SU-DHL-6 (cell line): ENCODE measurements at regions not wholly inside any gene's neighbourhood (a gene's known extent, or its start where the extent isn't known, plus 50 kb on each side); places are given as distances from the start of the nearest gene placed in this dataset.
"Not testable (repeated sequence)": the region's sequence is repeated elsewhere in the genome, so short reads cannot be mapped to it uniquely, and the experiment has no call there.

Experiments
- H2AFZ ChIP-seq: fragments of 200-600 bp; sonication (generic); 2 replicates; pipeline ENCODE4 v1.6.1; 2014; ENCODE audit warnings: low read depth, mild to moderate bottlenecking, moderate library complexity, mixed read lengths, antibody characterized with exemption, low read length; ENCODE audit not compliant: severe bottlenecking
- H3F3A ChIP-seq: fragments of 200-600 bp; shearing (Covaris generic); 2 replicates; pipeline ENCODE4 v1.6.0; 2016; ENCODE audit warnings: antibody characterized with exemption, mild to moderate bottlenecking; ENCODE audit not compliant: insufficient read depth
- H3K27ac ChIP-seq: fragments of 200-600 bp; sonication (generic); 2 replicates; pipeline ENCODE4 v1.5.1; 2016; ENCODE audit warnings: low read depth, mild to moderate bottlenecking, low read length, moderate library complexity, mixed read lengths
- H3K27me3 ChIP-seq: fragments of 200-600 bp; sonication (generic), shearing (Covaris generic); 2 replicates; pipeline ENCODE4 v1.6.0; 2014; ENCODE audit warnings: mild to moderate bottlenecking, low read length
- H3K36me3 ChIP-seq: fragments of 200-600 bp; sonication (generic); 2 replicates; pipeline ENCODE4 v1.6.1; 2014; ENCODE audit warnings: mild to moderate bottlenecking, low read length, mixed read lengths
- H3K4me2 ChIP-seq: fragments of 300-600, 200-600 bp; shearing (Covaris generic), sonication (generic); 2 replicates; pipeline ENCODE4 v1.6.0; 2014; ENCODE audit warnings: low read length, low read depth, mild to moderate bottlenecking; ENCODE audit not compliant: poor library complexity, severe bottlenecking
- H3K4me3 ChIP-seq: fragments of 200-600 bp; sonication (generic); 2 replicates; pipeline ENCODE4 v1.5.1; 2014; ENCODE audit warnings: antibody characterized with exemption, low read length, mild to moderate bottlenecking, mixed read lengths; ENCODE audit not compliant: insufficient read depth, poor library complexity, severe bottlenecking
- H3K79me2 ChIP-seq: fragments of 200-600 bp; sonication (generic); 2 replicates; pipeline ENCODE4 v1.6.1; 2014; ENCODE audit warnings: mild to moderate bottlenecking, low read length, moderate library complexity; ENCODE audit not compliant: insufficient read depth
- H3K9ac ChIP-seq: fragments of 200-600 bp; sonication (generic); 2 replicates; pipeline ENCODE4 v1.7.0; 2014; ENCODE audit warnings: mild to moderate bottlenecking, low read length
- H3K9me2 ChIP-seq: fragments of 200-600 bp; sonication (generic); replicated peaks from 2 replicates; pipeline ENCODE4 v1.6.1; 2014; ENCODE audit warnings: low read length; ENCODE audit not compliant: insufficient read depth
- H3K9me3 ChIP-seq: fragments of 200-600 bp; sonication (generic); 2 replicates; pipeline ENCODE4 v1.6.1; 2014; ENCODE audit warnings: low read length, mixed read lengths; ENCODE audit not compliant: insufficient read depth
- H4K20me1 ChIP-seq: fragments of 200-600 bp; sonication (generic); 2 replicates; pipeline ENCODE4 v1.6.1; 2014; ENCODE audit warnings: low read depth, mild to moderate bottlenecking, antibody characterized with exemption, low read length, moderate library complexity, mixed read lengths
- CTCF ChIP-seq: fragments of 200-600 bp; sonication (generic); IDR thresholded peaks from one replicate; pipeline ENCODE4 v1.5.1; 2017; ENCODE audit warnings: antibody characterized with exemption, mild to moderate bottlenecking, low read length, moderate library complexity; ENCODE audit not compliant: insufficient read depth, poor library complexity, severe bottlenecking
- EZH2phosphoT487 ChIP-seq: fragments of 200-600 bp; sonication (generic), shearing (Covaris generic); conservative IDR thresholded peaks from 2 replicates; pipeline ENCODE4 v1.6.1; 2018; ENCODE audit warnings: mild to moderate bottlenecking, antibody characterized with exemption, low read length, moderate library complexity, mixed read lengths

DNA sequence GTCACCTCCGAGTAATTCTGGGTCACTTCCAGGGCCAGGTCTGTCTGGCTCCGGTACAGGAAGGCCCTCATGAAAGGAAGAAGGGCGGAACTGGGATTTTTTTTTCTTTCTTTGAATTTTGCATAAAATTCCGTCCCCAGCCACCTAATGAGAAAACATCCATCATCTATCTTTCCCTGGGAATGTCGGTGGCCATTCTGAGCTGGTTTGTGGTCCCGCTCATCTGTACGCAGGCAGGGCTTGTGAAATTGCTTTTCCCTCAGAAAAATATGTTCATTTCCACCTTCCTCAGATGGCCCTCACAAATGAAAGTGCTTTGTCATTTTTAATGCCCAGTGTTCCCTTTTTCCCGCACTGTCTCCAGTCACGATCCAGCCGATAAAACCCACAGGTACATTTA lies 353.0 kb upstream of the ZFHX3 start:
- Histone ChIP-seq H3K27me3 (no peaks in the 10 kb centered on the region), H3K9ac (no peak overlapping the region), H3K4me3 (no peak overlapping the region), H3K9me2 (no peaks in the 10 kb centered on the region), H3K4me2 (no peak overlapping the region), H3K9me3 (no peaks in the 10 kb centered on the region), H3K27ac (no peak overlapping the region), H3K36me3 (no peaks in the 10 kb centered on the region), H3K79me2 (no peaks in the 10 kb centered on the region), H2AFZ (no peak overlapping the region), H3F3A (no peaks in the 10 kb centered on the region), H4K20me1 (no peaks in the 10 kb centered on the region)
- no peak for TF ChIP-seq CTCF
- TF ChIP-seq EZH2phosphoT487 = no peak

DNA sequence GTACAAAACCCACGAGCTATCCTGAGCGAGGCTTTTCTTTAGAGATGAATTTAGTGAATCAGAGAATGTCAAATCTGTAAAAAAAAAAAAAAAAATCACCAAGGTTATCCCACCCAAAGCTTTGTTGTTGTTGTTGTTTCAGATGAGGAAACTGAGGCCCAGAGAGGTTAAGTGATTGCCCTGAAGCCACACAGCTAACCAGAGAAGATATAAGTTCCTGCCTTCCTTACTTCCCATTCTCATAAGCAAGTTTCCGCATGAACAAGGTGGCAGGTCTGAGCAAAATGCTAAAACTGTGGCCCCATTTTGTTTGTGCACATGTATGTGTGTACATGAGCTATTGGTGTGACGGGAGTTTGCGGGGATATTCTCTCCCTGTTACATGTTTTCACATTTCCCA lies 352.1 kb upstream of the ZFHX3 start:
- H4K20me1 ChIP-seq = no peaks in the 10 kb centered on the region
- H3K27me3 ChIP-seq = no peaks in the 10 kb centered on the region
- H3K9ac ChIP-seq = no peak overlapping the region
- no peaks in the 10 kb centered on the region for H3K79me2 ChIP-seq
- H3K9me3 ChIP-seq = no peaks in the 10 kb centered on the region
- H3K27ac ChIP-seq = no peak overlapping the region
- no peak overlapping the region for H2AFZ ChIP-seq
- no peak overlapping the region for H3K4me3 ChIP-seq
- H3F3A ChIP-seq = no peaks in the 10 kb centered on the region
- no peaks in the 10 kb centered on the region for H3K9me2 ChIP-seq
- no peaks in the 10 kb centered on the region for H3K36me3 ChIP-seq
- TF ChIP-seq CTCF (no peak), EZH2phosphoT487 (no peak)
- H3K4me2 ChIP-seq = no peak overlapping the region

- Histone ChIP-seq H3K27me3 (no peaks in the 10 kb centered on the region), H3K4me3 (no peak overlapping the region), H3K9me3 (no peaks in the 10 kb centered on the region), H3K36me3 (no peaks in the 10 kb centered on the region), H3F3A (no peaks in the 10 kb centered on the region), H4K20me1 (no peaks in the 10 kb centered on the region), H3K27ac (no peak overlapping the region), H2AFZ (no peak overlapping the region), H3K9ac (no peak overlapping the region), H3K4me2 (no peak overlapping the region), H3K79me2 (no peaks in the 10 kb centered on the region), H3K9me2 (no peaks in the 10 kb centered on the region)
- TF ChIP-seq EZH2phosphoT487 = no peak
- TF ChIP-seq CTCF = no peak
These were observed 351.6 kb upstream of the ZFHX3 start for GRCh38 chr16:73399486-73399885.

- H3K9me3 ChIP-seq, H3K79me2 ChIP-seq, H3K36me3 ChIP-seq, H3K9me2 ChIP-seq, H3K27me3 ChIP-seq, H3K4me3 ChIP-seq, H3K9ac ChIP-seq, H4K20me1 ChIP-seq, H2AFZ ChIP-seq, H3F3A ChIP-seq, H3K4me2 ChIP-seq, H3K27ac ChIP-seq: not testable (repeated sequence)
These were observed 350.7 kb upstream of the ZFHX3 start for GRCh38 chr16:73398604-73399003.
